ENCODE measurements at regions not wholly inside any gene's neighbourhood (a gene's known extent, or its start where the extent isn't known, plus 50 kb on each side); places are given as distances from the start of the nearest gene placed in this dataset.

- TF ChIP-seq CTCF (optimal IDR thresholded peaks at IDR 0.05 in 1 of 3, IDR thresholded peaks at IDR 0.05 in 1 of 3, conservative IDR thresholded peaks at IDR 0.05 in 1 of 3; ENCODE audit: extremely low read depth in 1 of 3, insufficient read depth in 2 of 3, low read length in 3 of 3) (no peak), EZH2 (IDR thresholded peaks at IDR 0.05; ENCODE audit: low read length) (no peak)
These were observed 862.2 kb downstream of the DTWD2 start for GRCh38 chr5:118126159-118126558.

GRCh38 chr5:118125687-118126086 lies 862.7 kb downstream of the DTWD2 start:
- DNase-seq (ENCODE audit: low read depth, low spot score) (no peak), FAIRE-seq (no peak)
- Histone ChIP-seq H3K27me3 (ENCODE audit: control insufficient read depth, extremely low read depth, insufficient read depth, low read length) (no peaks in the 10 kb centered on the region), H3K79me2 (ENCODE audit: control insufficient read depth, insufficient read depth, low read length) (no peaks in the 10 kb centered on the region), H3K9me3 (ENCODE audit: control insufficient read depth, low read depth, low read length) (no peaks in the 10 kb centered on the region), H3K9me1 (ENCODE audit: control insufficient read depth, extremely low read depth, insufficient read depth, low read length) (no peaks in the 10 kb centered on the region), H3K36me3 (ENCODE audit: control insufficient read depth in 2 of 2, extremely low read depth in 1 of 2, insufficient read depth in 2 of 2, low read length in 2 of 2) (no peaks in the 10 kb centered on the region), H2AFZ (ENCODE audit: control insufficient read depth, low read length) (no peak overlapping the region), H3K9ac (ENCODE audit: control insufficient read depth, extremely low read depth, insufficient read depth, low read length) (no peak overlapping the region), H3K4me3 (ENCODE audit: control insufficient read depth in 2 of 3, extremely low read depth in 1 of 3, insufficient read depth in 2 of 3, low read depth in 1 of 3, low read length in 3 of 3) (no peak overlapping the region), H3K4me2 (ENCODE audit: control insufficient read depth, extremely low read depth, insufficient read depth, low read depth, low read length) (no peak overlapping the region), H3K4me1 (ENCODE audit: control insufficient read depth, extremely low read depth, insufficient read depth, low read length) (no peaks in the 10 kb centered on the region), H3K27ac (ENCODE audit: control insufficient read depth, insufficient read depth, low read length) (no peak overlapping the region), H4K20me1 (ENCODE audit: control insufficient read depth, extremely low read depth, insufficient read depth, low read length) (no peaks in the 10 kb centered on the region)
- dilution Hi-C loops (cut with MboI; ENCODE audit: extremely low pct_ligation_motif_present, low sequenced_read_pairs), result no loop called here
- TF ChIP-seq CTCF (optimal IDR thresholded peaks at IDR 0.05 in 1 of 3, IDR thresholded peaks at IDR 0.05 in 1 of 3, conservative IDR thresholded peaks at IDR 0.05 in 1 of 3; ENCODE audit: extremely low read depth in 1 of 3, insufficient read depth in 2 of 3, low read length in 3 of 3) (no peak), EZH2 (IDR thresholded peaks at IDR 0.05; ENCODE audit: low read length) (no peak)

More at GRCh38 chr5:118126159-118126558, 862.2 kb downstream of the DTWD2 start:
- Histone ChIP-seq H3K79me2 (ENCODE audit: control insufficient read depth, insufficient read depth, low read length) (no peaks in the 10 kb centered on the region), H3K9me3 (ENCODE audit: control insufficient read depth, low read depth, low read length) (no peaks in the 10 kb centered on the region), H3K9ac (ENCODE audit: control insufficient read depth, extremely low read depth, insufficient read depth, low read length) (no peak overlapping the region), H3K36me3 (ENCODE audit: control insufficient read depth in 2 of 2, extremely low read depth in 1 of 2, insufficient read depth in 2 of 2, low read length in 2 of 2) (no peaks in the 10 kb centered on the region), H4K20me1 (ENCODE audit: control insufficient read depth, extremely low read depth, insufficient read depth, low read length) (no peaks in the 10 kb centered on the region), H3K27ac (ENCODE audit: control insufficient read depth, insufficient read depth, low read length) (no peak overlapping the region), H3K4me3 (ENCODE audit: control insufficient read depth in 2 of 3, extremely low read depth in 1 of 3, insufficient read depth in 2 of 3, low read depth in 1 of 3, low read length in 3 of 3) (no peak overlapping the region), H3K4me2 (ENCODE audit: control insufficient read depth, extremely low read depth, insufficient read depth, low read depth, low read length) (no peak overlapping the region), H3K27me3 (ENCODE audit: control insufficient read depth, extremely low read depth, insufficient read depth, low read length) (no peaks in the 10 kb centered on the region), H2AFZ (ENCODE audit: control insufficient read depth, low read length) (no peak overlapping the region), H3K9me1 (ENCODE audit: control insufficient read depth, extremely low read depth, insufficient read depth, low read length) (no peaks in the 10 kb centered on the region), H3K4me1 (ENCODE audit: control insufficient read depth, extremely low read depth, insufficient read depth, low read length) (no peaks in the 10 kb centered on the region)
- dilution Hi-C loops (cut with MboI; ENCODE audit: extremely low pct_ligation_motif_present, low sequenced_read_pairs), result no loop called here
- FAIRE-seq (peak; percentile 57), DNase-seq (ENCODE audit: low read depth, low spot score) (no peak)

Measured in keratinocyte (primary cell).